ENCODE measurements at regions not wholly inside any gene's neighbourhood (a gene's known extent, or its start where the extent isn't known, plus 50 kb on each side); places are given as distances from the start of the nearest gene placed in this dataset.

- no peaks in the 10 kb centered on the region for H3K27me3 ChIP-seq (ENCODE audit: control insufficient read depth, insufficient read depth, low read length)
- dilution Hi-C loops (cut with HindIII; ENCODE audit: low sequenced_read_pairs, unreplicated experiment) (no loop called here), in situ Hi-C loops (cut with MboI; ENCODE audit: low sequenced_read_pairs) (no loop called here), intact Hi-C loops (cut with micrococcal nuclease) (no loop called here)
- H3K18ac ChIP-seq (ENCODE audit: low read depth, low read length): no peak overlapping the region
- no peak overlapping the region for H2BK20ac ChIP-seq (ENCODE audit: low read depth, low read length)
- DNase-seq (no peak), ATAC-seq (ENCODE audit: low read depth) (no peak)
- no peak overlapping the region for H3K9ac ChIP-seq (ENCODE audit: low read depth, low read length)
- no peak overlapping the region for H2AK9ac ChIP-seq (replicated peaks; ENCODE audit: low read depth, low read length, poor library complexity)
- H4K20me1 ChIP-seq (ENCODE audit: insufficient read depth, low read length): no peaks in the 10 kb centered on the region
- no peak overlapping the region for H2AFZ ChIP-seq (replicated peaks; ENCODE audit: low read length, poor library complexity)
- H3K4me1 ChIP-seq (ENCODE audit: control insufficient read depth, insufficient read depth, low read length): no peaks in the 10 kb centered on the region
- H3K9me3 ChIP-seq (ENCODE audit: control insufficient read depth, insufficient read depth, low read length): peaks cover 11% of the 10 kb centered on the region
- no peak overlapping the region for H3K27ac ChIP-seq (ENCODE audit: insufficient read depth, low read length)
- H3K79me1 ChIP-seq (ENCODE audit: low read depth in 1 of 2, low read length in 2 of 2): no peaks in the 10 kb centered on the region
- ChIA-PET CTCF (no interaction called here), POLR2A (ENCODE audit: unreplicated experiment) (no interaction called here)
- H3K14ac ChIP-seq (replicated peaks; ENCODE audit: low read depth, low read length): no peak overlapping the region
- H4K91ac ChIP-seq (ENCODE audit: insufficient read depth, low read depth, low read length): no peak overlapping the region
- H3K9me1 ChIP-seq (ENCODE audit: insufficient read depth, low read length): no peaks in the 10 kb centered on the region
- no peak overlapping the region for H3K4me2 ChIP-seq (ENCODE audit: low read depth, low read length)
- no peak for TF ChIP-seq RAD21 (IDR thresholded peaks at IDR 0.05; ENCODE audit: low read length)
- H4K8ac ChIP-seq (ENCODE audit: low read depth in 2 of 2, low read length in 2 of 2): no peak overlapping the region
- no peak overlapping the region for H4K5ac ChIP-seq (ENCODE audit: low read depth, low read length)
- no CpG with 5 or more reads among the region's 2 CpGs for WGBS, 2 experiments (ENCODE audit: extremely low coverage in 2 of 2, insufficient read length in 1 of 2)
- no peak overlapping the region for H2BK120ac ChIP-seq (ENCODE audit: low read depth, low read length)
- H3K4ac ChIP-seq (ENCODE audit: low read depth, low read length): no peak overlapping the region
- no peak overlapping the region for H2BK15ac ChIP-seq (ENCODE audit: low read depth, low read length)
- H2AK5ac ChIP-seq (ENCODE audit: low read depth, low read length): no peak overlapping the region
- no peak overlapping the region for H3K56ac ChIP-seq (ENCODE audit: extremely low read depth, insufficient read depth, low read length)
- no peak overlapping the region for H3K23ac ChIP-seq (ENCODE audit: low read depth, low read length)
- no peaks in the 10 kb centered on the region for H3K36me3 ChIP-seq (ENCODE audit: control insufficient read depth, insufficient read depth, low read length)
- no TSS peak for BruUV-seq (replicated peaks)
- H2BK5ac ChIP-seq (ENCODE audit: low read depth, low read length, poor library complexity, severe bottlenecking): no peak overlapping the region
- no peak overlapping the region for H3K4me3 ChIP-seq (ENCODE audit: insufficient read depth, low read depth, low read length)
Observed at GRCh38 chr16:25637236-25637635, 54.5 kb upstream of the HS3ST4 start.
